GM12892 (cell line): ENCODE measurements at regions not wholly inside any gene's neighbourhood (a gene's known extent, or its start where the extent isn't known, plus 50 kb on each side); places are given as distances from the start of the nearest gene placed in this dataset.

Experiments
- POLR2A ChIP-seq: IDR thresholded peaks from 2 replicates; pipeline ENCODE4 v1.6.1; 2011; ENCODE audit warnings: low read depth, low read length, control low read depth
- POLR2AphosphoS5 ChIP-seq: IDR thresholded peaks from 2 replicates; pipeline ENCODE4 v1.6.1; 2011; ENCODE audit warnings: low read depth, low read length, control low read depth
- TAF1 ChIP-seq: IDR thresholded peaks from 2 replicates; pipeline ENCODE4 v1.6.1; 2011; ENCODE audit warnings: low read depth, mild to moderate bottlenecking, control low read depth, low read length, borderline replicate concordance

DNA sequence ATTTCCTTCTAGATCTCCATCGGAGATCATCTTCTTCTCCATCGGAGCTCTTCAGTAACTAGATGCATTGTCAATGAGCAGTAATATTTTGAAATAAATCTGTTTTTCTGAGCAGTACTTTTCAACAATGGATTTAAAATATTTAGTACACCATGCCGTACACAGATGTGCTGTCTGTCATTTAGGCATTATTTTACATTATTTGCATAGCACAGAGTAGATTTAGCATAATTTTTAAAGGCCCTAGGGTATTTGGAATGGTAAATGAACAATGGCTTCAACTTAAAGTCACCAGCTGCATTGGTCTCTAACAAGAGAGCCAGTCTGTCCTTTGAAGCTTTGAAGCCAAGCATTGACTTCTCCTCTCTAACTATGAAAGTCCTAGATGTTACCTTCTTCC lies 95.4 kb upstream of the ANKFN1 start:
- TF ChIP-seq POLR2A (no peak), TAF1 (no peak), POLR2AphosphoS5 (no peak)
